NCI-H82 treated with DMSO at 0.1 percent for 48 hours (cell line): ENCODE measurements at regions not wholly inside any gene's neighbourhood (a gene's known extent, or its start where the extent isn't known, plus 50 kb on each side); places are given as distances from the start of the nearest gene placed in this dataset.

Experiments used
- DNase-seq: peaks from one replicate; lab custom pipeline; 2025; ENCODE audit not compliant: unreplicated experiment; lab: John Stamatoyannopoulos, UW

GRCh38 chr11:134882141-134882540, 470.1 kb upstream of the B3GAT1 start:
- no peak for DNase-seq

- no peak for DNase-seq
Observed at GRCh38 chr11:134880788-134881187, 468.7 kb upstream of the B3GAT1 start.

GRCh38 chr11:134879931-134880330, 467.9 kb upstream of the B3GAT1 start:
- no peak for DNase-seq

- DNase-seq = no peak
Observed at GRCh38 chr11:134879341-134879740, 467.3 kb upstream of the B3GAT1 start.

- DNase-seq = no peak
Observed at GRCh38 chr11:134878785-134879184, 466.7 kb upstream of the B3GAT1 start.

- no peak for DNase-seq
Observed at GRCh38 chr11:134876226-134876625, 464.2 kb upstream of the B3GAT1 start.

GRCh38 chr11:134866981-134867675, 455.1 kb upstream of the B3GAT1 start:
- DNase-seq = no peak

GRCh38 chr11:134866215-134866614, 454.2 kb upstream of the B3GAT1 start:
- no peak for DNase-seq

- no peak for DNase-seq
Observed at GRCh38 chr11:134864968-134865305, 452.9 kb upstream of the B3GAT1 start.

- no peak for DNase-seq
Observed at GRCh38 chr11:134864233-134864967, 452.4 kb upstream of the B3GAT1 start.

- no peak for DNase-seq
Observed at GRCh38 chr11:134863294-134863693, 451.3 kb upstream of the B3GAT1 start.

GRCh38 chr11:134862587-134863195, 450.6 kb upstream of the B3GAT1 start:
- DNase-seq = no peak

- DNase-seq = no peak
Observed at GRCh38 chr11:134862105-134862502, 450.1 kb upstream of the B3GAT1 start.

GRCh38 chr11:134861490-134862104, 449.6 kb upstream of the B3GAT1 start:
- DNase-seq = no peak

GRCh38 chr11:134858783-134859480, 446.9 kb upstream of the B3GAT1 start:
- DNase-seq = no peak

- DNase-seq = no peak
Observed at GRCh38 chr11:134857035-134857434, 445.0 kb upstream of the B3GAT1 start.

- no peak for DNase-seq
Observed at GRCh38 chr11:134856056-134856971, 444.3 kb upstream of the B3GAT1 start.

GRCh38 chr11:134853992-134854991, 442.2 kb upstream of the B3GAT1 start:
- no peak for DNase-seq
